Panc1 (cell line): ENCODE measurements at regions not wholly inside any gene's neighbourhood (a gene's known extent, or its start where the extent isn't known, plus 50 kb on each side); places are given as distances from the start of the nearest gene placed in this dataset.

Source experiments
- ATAC-seq: fragments of 200-7000 bp; cut with Tn5 transposase; 2 replicates; pipeline ENCODE4 v1.9.1; 2020; ENCODE audit warnings: mild to moderate bottlenecking, moderate library complexity
- BruUV-seq: library from RNA; stranded (reverse); fragments of 400-500 nt; replicated peaks from 2 replicates; lab custom pipeline; 2021; lab: Mats Ljungman, UMichigan
- CTCF ChIA-PET: fragments of 300-600 bp; sonication (Branson Sonifier 250); formaldehyde crosslinking; loops from one replicate; lab custom pipeline; 2022; ENCODE audit warnings: antibody characterized with exemption; lab: Charles Lee
- POLR2A ChIA-PET: fragments of 300-600 bp; sonication (Branson Sonifier 250); formaldehyde crosslinking; loops from one replicate; lab custom pipeline; 2022; ENCODE audit warnings: antibody characterized with exemption; lab: Charles Lee
- DNase-seq: peaks from one replicate; pipeline ENCODE4 v3.0.0-alpha.2; 2010; ENCODE audit warnings: low read depth, low spot score
- H3K27ac ChIP-seq: 2 replicates; pipeline ENCODE4 v1.5.1; 2011; ENCODE audit warnings: mild to moderate bottlenecking, low read length, inconsistent platforms
- H3K27me3 ChIP-seq: fragments of 200-500 bp; sonication (Bioruptor generic); 2 replicates; pipeline ENCODE4 v1.6.0; 2014; ENCODE audit warnings: low read length, inconsistent platforms; ENCODE audit not compliant: control insufficient read depth, insufficient read depth
- H3K36me3 ChIP-seq: fragments of 200-500 bp; sonication (Bioruptor generic); 2 replicates; pipeline ENCODE4 v1.5.1; 2014; ENCODE audit warnings: inconsistent platforms, mild to moderate bottlenecking, low read length, moderate library complexity; ENCODE audit not compliant: control insufficient read depth, insufficient read depth
- H3K4me1 ChIP-seq: 2 replicates; pipeline ENCODE4 v1.5.1; 2011; ENCODE audit warnings: inconsistent platforms, mild to moderate bottlenecking, low read length, moderate library complexity; ENCODE audit not compliant: control insufficient read depth, insufficient read depth
- H3K4me3 ChIP-seq, 2 experiments: 2 replicates each; pipeline ENCODE4 v1.5.1; 2011 to 2012; ENCODE audit warnings: low read depth in 2 of 2, low read length in 2 of 2, mild to moderate bottlenecking in 2 of 2, inconsistent platforms in 1 of 2, moderate library complexity in 1 of 2
- H3K9me3 ChIP-seq: fragments of 200-500 bp; sonication (Bioruptor generic); 2 replicates; pipeline ENCODE4 v1.5.1; 2014; ENCODE audit warnings: low read depth, mild to moderate bottlenecking, inconsistent platforms, low read length, moderate library complexity; ENCODE audit not compliant: control insufficient read depth, insufficient read depth
- POLR2AphosphoS5 ChIP-seq: IDR thresholded peaks from 2 replicates; pipeline ENCODE4 v1.6.1; 2012; ENCODE audit warnings: mild to moderate bottlenecking, low read depth, low read length, moderate library complexity
- SIN3A ChIP-seq: IDR thresholded peaks from 2 replicates; pipeline ENCODE4 v1.6.1; 2012; ENCODE audit warnings: low read depth, mild to moderate bottlenecking, low read length, moderate library complexity, borderline replicate concordance; ENCODE audit not compliant: insufficient read depth
- TCF7L2 ChIP-seq: IDR thresholded peaks from 2 replicates; pipeline ENCODE4 v1.6.1; 2011; ENCODE audit warnings: mild to moderate bottlenecking, low read depth, low read length, inconsistent platforms
- in situ Hi-C: cut with HindIII; loops from 2 replicates; pipeline ENCODE4 v1.10.0; 2016; ENCODE audit warnings: low sequenced_read_pairs, low pct_unique_long_range_greater_than_20kb
- intact Hi-C: fragments of 100-400 bp; cut with micrococcal nuclease; formaldehyde crosslinking; loops from one replicate; pipeline ENCODE4 v1.10.0; 2022; ENCODE audit not compliant: unreplicated experiment
- TF ChIP-seq, protein P1 (sequence below), 2 experiments: IDR thresholded peaks; 2 replicates each; pipeline ENCODE4 v1.6.1; 2011 to 2012; ENCODE audit warnings: low read depth in 2 of 2, control low read depth in 1 of 2, low read length in 1 of 2, mild to moderate bottlenecking in 1 of 2, moderate library complexity in 1 of 2; ENCODE audit not compliant: insufficient read depth in 1 of 2
- TF ChIP-seq, protein P2 (sequence below): fragments of 450-650 bp; IDR thresholded peaks from 2 replicates; pipeline ENCODE4 v1.5.1; 2017; ENCODE audit warnings: mild to moderate bottlenecking

DNA sequence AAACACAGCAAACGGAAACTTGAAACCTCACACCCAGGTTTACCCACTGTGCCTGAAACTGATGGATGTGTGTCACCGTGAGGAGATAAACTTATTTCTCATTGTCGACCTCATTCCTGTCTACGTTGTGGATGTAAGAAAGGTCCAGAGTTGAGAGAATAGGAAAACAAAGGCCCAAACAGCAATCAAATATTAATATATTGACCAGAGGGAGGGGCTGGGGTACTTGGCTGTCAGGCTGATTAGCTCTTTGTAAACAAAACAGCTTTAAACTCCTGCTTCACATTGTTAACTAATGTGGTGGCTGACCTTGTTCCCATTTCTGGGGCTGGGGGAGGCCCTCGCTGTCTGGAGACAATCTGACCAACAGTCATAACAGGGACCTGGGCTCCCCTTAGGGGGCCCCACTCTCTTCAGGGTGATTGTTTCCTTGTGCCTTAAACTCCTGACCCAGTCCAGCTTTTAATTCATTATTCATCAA, 937.6 kb downstream of the MCTP2 start:
- H3K27ac ChIP-seq = no peak overlapping the region
- TF ChIP-seq SIN3A (no peak), TCF7L2 (no peak), POLR2AphosphoS5 (no peak)
- TF ChIP-seq, protein P1, sequence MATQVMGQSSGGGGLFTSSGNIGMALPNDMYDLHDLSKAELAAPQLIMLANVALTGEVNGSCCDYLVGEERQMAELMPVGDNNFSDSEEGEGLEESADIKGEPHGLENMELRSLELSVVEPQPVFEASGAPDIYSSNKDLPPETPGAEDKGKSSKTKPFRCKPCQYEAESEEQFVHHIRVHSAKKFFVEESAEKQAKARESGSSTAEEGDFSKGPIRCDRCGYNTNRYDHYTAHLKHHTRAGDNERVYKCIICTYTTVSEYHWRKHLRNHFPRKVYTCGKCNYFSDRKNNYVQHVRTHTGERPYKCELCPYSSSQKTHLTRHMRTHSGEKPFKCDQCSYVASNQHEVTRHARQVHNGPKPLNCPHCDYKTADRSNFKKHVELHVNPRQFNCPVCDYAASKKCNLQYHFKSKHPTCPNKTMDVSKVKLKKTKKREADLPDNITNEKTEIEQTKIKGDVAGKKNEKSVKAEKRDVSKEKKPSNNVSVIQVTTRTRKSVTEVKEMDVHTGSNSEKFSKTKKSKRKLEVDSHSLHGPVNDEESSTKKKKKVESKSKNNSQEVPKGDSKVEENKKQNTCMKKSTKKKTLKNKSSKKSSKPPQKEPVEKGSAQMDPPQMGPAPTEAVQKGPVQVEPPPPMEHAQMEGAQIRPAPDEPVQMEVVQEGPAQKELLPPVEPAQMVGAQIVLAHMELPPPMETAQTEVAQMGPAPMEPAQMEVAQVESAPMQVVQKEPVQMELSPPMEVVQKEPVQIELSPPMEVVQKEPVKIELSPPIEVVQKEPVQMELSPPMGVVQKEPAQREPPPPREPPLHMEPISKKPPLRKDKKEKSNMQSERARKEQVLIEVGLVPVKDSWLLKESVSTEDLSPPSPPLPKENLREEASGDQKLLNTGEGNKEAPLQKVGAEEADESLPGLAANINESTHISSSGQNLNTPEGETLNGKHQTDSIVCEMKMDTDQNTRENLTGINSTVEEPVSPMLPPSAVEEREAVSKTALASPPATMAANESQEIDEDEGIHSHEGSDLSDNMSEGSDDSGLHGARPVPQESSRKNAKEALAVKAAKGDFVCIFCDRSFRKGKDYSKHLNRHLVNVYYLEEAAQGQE (IDR thresholded peaks at IDR 0.05; ENCODE audit: insufficient read depth in 1 of 2, low read depth in 2 of 2, low read length in 1 of 2) = no peak
- TF ChIP-seq, protein P2, sequence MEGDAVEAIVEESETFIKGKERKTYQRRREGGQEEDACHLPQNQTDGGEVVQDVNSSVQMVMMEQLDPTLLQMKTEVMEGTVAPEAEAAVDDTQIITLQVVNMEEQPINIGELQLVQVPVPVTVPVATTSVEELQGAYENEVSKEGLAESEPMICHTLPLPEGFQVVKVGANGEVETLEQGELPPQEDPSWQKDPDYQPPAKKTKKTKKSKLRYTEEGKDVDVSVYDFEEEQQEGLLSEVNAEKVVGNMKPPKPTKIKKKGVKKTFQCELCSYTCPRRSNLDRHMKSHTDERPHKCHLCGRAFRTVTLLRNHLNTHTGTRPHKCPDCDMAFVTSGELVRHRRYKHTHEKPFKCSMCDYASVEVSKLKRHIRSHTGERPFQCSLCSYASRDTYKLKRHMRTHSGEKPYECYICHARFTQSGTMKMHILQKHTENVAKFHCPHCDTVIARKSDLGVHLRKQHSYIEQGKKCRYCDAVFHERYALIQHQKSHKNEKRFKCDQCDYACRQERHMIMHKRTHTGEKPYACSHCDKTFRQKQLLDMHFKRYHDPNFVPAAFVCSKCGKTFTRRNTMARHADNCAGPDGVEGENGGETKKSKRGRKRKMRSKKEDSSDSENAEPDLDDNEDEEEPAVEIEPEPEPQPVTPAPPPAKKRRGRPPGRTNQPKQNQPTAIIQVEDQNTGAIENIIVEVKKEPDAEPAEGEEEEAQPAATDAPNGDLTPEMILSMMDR = no peak
- BruUV-seq = no TSS peak
- H3K27me3 ChIP-seq = no peaks in the 10 kb centered on the region
- H3K9me3 ChIP-seq = no peaks in the 10 kb centered on the region
- intact Hi-C loops = no loop called here
- H3K4me1 ChIP-seq = no peaks in the 10 kb centered on the region
- in situ Hi-C loops = no loop called here
- no peak for DNase-seq
- no peaks in the 10 kb centered on the region for H3K36me3 ChIP-seq
- POLR2A ChIA-PET = no interaction called here
- no peak overlapping the region for H3K4me3 ChIP-seq
- no peak for ATAC-seq
- CTCF ChIA-PET = no interaction called here

GRCh38 chr15:95169541-95170459, 938.4 kb downstream of the MCTP2 start:
- Histone ChIP-seq H3K27me3 (no peaks in the 10 kb centered on the region), H3K4me3 (no peak overlapping the region), H3K27ac (no peak overlapping the region), H3K9me3 (no peaks in the 10 kb centered on the region), H3K4me1 (no peaks in the 10 kb centered on the region), H3K36me3 (no peaks in the 10 kb centered on the region)
- TF ChIP-seq, protein P2 = no peak
- TF ChIP-seq SIN3A (no peak), TCF7L2 (no peak), POLR2AphosphoS5 (no peak)
- TF ChIP-seq, protein P1 (IDR thresholded peaks at IDR 0.05; ENCODE audit: insufficient read depth in 1 of 2, low read depth in 2 of 2, low read length in 1 of 2) = no peak
- in situ Hi-C loops = no loop called here
- intact Hi-C loops = no loop called here
- DNase-seq (no peak), ATAC-seq (no peak)
- ChIA-PET CTCF (no interaction called here), POLR2A (no interaction called here)
- no TSS peak for BruUV-seq
